Iris pigment epithelial cell (primary cell): ENCODE measurements at regions not wholly inside any gene's neighbourhood (a gene's known extent, or its start where the extent isn't known, plus 50 kb on each side); places are given as distances from the start of the nearest gene placed in this dataset.
A peak's percentile ranks its signal among the peaks of the same experiment; 100 is the strongest.

Experiments
- DNase-seq: peaks from one replicate; pipeline ENCODE4 v3.0.0-alpha.2; 2011; ENCODE audit warnings: low read depth

DNA sequence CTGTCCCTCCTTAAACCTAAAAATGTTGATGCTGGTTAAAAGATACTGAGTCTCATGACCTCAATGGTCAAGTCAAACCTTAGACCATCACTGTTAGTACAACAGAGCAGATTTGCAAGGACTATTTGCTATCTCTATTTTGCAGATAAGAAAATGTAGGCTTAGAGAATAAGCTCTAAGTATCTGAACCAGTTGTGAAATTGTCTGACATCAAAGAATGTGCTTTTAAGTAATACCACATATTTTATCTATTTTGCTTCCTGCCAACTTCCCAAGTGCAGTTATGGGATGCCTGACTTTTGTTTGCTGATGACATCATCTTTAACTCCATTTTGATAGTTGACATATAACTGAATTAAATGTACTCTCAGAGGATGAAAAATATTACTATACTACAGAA is 83.6 kb upstream of the TMEM106B start:
- peak; percentile 75 for DNase-seq

DNA sequence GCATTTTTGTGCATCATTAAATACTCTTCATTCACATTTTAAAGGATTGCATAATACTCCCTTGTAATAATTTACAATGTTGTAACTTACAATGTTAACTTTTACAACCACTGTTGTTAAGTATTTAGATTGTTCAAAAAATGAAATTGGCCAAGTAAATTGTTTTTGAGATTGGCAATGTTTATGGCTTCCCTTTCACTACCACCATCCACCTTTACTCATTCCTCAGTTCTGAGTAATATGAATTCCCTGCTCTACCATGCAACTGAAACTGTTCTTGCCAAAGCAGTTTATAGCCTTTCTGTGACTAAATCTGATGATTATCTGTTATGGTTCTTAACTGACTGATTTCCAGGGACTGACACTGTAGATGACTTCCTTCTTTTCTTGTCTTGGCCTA is 80.5 kb upstream of the TMEM106B start:
- peak; percentile 24 for DNase-seq

DNA sequence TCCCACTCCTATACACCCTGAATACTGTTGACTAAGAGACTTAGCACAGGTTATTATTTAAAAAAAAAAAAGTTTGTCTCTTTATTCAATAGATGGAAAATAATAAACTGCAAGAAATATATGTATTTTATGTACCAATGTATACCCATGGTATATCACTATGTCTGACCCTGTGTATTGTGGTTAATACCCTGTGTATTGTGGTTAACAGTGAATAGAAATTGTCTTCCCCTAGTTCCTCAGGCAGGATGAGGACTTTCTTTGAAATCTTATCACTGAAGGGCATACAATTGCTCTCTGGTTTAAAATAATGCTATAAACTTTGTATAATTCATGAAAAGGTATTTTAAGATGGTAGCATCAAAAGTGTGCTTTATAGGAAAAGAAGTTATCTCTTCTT is 80.0 kb upstream of the TMEM106B start:
- no peak for DNase-seq

DNA sequence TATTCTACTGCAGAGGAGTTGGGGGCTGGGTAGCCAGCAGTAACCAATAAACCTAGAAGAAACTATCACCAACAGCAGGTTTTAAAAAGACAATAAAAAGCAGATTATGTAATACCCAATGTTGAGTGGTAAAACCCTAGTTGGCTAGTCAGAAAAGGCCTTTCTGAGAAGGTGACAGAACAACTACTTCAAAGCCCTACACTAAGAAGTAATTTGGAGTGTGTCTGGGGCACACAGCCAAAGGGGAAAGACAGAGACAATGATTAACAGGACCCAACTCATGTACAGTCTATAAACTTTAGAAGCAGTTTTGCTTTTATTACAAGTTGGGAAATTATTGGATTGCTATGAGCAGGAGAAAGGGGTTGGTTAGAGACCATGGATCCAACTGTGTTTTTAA is 77.2 kb upstream of the TMEM106B start:
- no peak for DNase-seq

DNA sequence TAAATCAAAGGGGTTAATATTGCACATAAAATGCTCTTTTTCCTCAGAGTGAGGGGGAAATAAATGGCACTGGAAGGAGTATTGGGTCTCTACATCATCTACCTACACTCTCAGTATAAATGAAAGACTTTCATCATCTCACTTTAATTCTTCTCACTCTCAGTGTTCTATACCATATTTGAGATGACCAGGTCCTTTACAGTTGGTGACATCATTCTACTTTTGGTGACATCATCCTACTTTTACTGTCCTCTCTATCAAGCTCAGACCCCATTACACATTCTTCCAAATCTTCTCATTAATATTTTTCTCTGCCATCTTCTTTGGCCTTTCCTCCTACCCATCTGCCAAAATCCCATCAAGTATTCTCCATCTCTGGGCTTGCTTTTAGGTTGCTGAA is 74.6 kb upstream of the TMEM106B start:
- no peak for DNase-seq

DNA sequence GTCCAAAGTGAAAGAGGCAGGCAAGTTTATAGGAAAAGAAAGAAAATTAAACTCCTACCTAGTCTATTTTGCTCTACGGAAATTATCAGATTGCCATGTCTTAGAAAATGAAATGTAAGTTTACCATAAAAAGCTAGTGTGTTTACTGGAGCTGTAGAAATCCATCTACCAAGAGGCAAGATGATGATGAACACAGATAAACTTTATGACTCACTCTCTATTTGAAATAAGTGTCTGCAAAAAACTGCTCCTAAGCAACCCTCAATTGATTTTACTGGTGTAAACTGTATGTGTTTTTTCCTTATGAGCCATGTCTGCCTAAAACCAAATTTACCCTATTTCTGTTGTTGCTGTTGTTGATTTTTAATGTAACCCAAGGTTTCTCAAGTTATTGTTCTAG is 73.8 kb upstream of the TMEM106B start:
- DNase-seq = peak; percentile 44

DNA sequence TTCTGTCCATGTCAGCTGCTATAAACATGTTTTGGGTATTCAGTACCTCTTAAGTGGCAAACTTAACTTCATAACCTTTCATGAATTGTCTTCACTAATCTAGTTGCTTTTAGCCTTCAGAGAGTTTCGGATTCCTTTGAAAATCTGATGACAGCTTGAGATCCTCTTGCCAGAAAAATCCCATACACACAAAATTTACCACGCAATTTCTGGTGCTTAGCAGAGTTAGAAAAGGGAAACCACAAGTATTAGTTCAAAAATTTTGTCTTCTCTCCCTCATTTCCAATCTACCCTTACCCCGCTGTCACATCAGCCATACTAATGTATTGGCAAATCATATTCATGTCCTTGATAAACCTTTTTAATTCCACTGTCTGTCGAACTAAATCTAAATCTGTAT is 72.7 kb upstream of the TMEM106B start:
- no peak for DNase-seq

DNA sequence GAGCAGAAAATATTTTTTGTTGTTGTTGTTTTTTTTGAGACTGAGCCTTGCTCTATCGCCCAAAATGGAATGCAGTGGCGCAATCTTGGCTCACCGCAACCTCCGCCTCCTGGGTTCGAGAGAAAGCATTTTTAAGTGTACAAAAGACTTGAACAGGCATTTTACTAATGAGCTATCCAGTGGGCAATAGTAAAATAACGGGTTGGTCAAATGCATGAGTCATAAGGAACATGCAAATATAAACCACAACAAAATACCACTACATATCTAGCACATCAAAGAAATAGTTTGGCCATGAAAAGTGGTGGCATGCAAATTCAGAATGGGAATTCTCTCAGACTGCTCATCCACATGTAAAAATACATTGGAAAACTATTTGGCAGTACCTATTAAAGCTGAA is 71.7 kb upstream of the TMEM106B start:
- DNase-seq = peak; percentile 59

DNA sequence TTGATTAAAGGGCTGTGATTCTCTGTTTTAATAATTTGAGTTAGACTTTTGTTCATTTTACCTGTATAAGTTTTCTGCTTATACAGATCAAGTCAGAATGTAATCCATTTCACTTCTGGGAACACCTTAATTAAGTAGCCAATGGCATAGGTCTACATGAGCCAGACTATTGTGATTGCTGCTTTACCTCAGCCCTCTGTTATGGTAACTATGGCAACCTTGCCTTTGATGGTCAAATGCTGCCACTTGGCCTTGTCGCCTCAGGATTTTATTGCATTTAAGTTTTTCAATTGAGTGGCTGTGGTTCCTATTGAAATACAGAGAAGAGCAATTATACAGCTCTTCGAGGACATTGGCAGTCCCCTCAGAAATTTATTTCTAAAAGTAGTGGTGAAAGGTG is 64.3 kb upstream of the TMEM106B start:
- no peak for DNase-seq

DNA sequence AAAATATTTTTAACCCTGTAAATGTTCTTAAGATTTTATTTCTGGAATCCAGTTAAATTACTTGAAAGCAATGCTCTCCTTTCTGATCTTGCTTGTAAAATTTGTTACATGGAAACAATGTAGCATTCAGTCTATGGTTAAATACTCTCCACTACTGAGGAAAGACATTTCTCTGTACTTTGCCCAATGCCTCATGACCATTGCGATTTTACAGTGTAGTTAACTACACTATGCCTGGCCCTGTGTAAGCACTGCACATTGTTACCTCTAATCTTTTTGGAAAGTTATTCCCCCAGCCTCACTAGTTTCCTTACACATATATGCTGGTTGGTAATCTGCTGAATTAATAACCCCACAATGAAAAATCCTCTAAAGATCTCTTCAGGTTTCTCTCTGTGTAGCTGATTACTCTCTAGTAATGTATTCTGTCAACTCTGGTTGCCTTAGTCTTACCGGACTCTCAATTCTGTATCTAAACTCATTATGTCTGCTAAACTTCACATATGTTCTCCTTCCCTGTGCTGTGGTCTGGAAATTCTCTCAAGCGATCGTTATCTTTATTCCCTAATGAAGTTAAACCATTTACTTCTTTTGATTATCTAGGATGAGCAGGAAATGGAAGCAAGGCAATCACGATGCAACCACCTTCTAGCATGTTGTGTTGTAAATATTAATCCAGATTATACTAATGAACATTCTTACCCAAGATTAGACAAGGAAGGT is 58.7 kb upstream of the TMEM106B start:
- DNase-seq = no peak

DNA sequence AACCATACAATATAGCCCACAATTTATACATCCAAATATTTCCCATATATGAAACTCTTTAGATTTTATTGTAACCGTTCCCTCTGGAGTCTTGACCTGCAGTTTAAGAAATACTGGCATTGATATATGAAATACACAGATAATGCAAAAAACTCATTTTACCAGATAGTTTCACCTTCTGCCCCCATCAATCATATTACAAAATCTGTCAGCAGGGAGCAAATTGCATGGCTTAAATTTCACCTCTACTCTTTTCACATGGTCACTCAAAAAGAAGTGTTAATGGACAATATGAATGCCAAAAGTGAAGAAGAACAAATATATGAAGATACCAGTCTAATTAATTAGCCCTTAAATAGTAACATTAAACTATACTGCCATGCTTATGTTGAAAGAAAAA is 57.0 kb upstream of the TMEM106B start:
- DNase-seq = no peak

DNA sequence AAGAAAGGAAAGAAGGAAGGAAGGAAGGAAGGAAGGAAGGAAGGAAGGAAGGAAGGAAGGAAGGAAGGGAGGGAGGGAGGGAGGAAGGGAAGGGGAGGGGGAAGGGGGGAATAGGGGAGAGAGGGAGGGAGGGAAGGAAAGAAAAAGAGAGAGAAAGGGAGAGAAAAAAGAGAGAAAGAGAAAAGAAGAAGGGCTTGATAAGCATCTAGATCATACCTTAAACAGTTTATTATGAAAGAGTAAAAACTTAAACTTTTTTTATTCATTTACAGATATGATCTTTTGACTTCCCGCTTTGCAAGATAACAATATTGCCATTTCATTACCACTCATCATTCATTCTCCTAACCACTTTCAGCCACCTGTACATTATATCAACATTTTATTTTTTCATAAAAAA is 53.6 kb upstream of the TMEM106B start:
- no peak for DNase-seq

DNA sequence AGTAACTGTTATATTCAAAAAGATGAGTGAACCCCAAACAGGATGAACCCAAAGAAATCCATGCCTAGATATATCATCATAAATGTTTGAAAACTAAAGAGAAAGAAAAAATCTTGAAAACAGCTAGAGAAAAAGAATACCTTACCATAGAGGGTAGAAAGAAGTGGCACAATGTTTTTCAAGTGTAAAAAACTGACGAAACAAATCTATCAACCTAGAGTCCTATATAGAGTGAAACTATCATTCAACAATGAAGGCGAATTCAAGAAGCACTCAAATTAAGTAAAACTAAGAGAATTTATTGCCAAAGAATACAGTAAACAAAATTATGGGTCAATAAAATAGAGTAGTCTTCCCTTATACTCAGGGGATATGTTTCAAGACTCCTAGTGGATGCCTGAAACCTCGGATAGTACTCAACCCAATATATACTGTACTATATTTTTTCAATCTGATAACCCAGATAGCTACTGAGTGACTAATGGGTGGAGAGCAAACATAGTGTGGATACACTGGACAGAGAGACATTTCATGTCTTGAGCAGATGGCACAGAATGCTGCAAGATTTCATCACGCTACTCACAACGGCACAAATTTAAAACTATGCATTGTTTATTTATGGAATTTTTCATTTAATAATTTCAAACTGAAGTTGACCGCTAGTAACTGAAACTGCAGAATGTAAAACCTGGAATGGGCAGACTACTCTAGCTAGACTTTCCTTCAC is 52.6 kb upstream of the TMEM106B start:
- peak; percentile 88 for DNase-seq

DNA sequence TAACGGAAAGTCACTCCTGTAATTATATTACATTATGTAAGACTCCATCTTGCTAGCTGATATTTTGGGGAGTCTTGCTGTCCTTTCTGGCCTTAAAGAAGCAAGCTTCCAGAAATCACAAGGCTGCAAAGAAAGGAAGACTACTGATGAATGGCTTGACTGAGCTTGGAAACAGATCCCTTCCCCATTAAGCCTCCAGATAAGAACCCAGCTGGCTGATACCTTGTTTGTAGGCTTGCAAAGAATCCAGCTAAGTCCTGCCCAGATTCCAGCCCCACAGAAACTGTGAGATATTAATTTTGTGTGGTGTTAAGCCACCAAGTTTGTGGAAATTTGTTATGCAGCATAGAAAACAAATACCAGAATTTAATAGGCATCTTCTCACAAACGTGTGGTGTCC is 49.9 kb upstream of the TMEM106B start:
- DNase-seq = peak; percentile 4
